ENCODE measurements at regions not wholly inside any gene's neighbourhood (a gene's known extent, or its start where the extent isn't known, plus 50 kb on each side); places are given as distances from the start of the nearest gene placed in this dataset.

- Histone ChIP-seq H3K36me3 (ENCODE audit: control insufficient read depth, insufficient read depth, low read length) (no peaks in the 10 kb centered on the region), H3K4me3 (ENCODE audit: insufficient read depth, low read depth, low read length, poor library complexity, severe bottlenecking) (no peak overlapping the region)
Observed at GRCh38 chr16:65172356-65172755, 50.5 kb upstream of the CDH11 start.

More at GRCh38 chr16:65172356-65172755, 50.5 kb upstream of the CDH11 start:
- H3K27me3 ChIP-seq (replicated peaks; ENCODE audit: control insufficient read depth, insufficient read depth, low read length, poor library complexity, severe bottlenecking), result no peaks in the 10 kb centered on the region
- no peaks in the 10 kb centered on the region for H3K4me1 ChIP-seq (ENCODE audit: control insufficient read depth, insufficient read depth, low read length, poor library complexity, severe bottlenecking)
- no peak for DNase-seq
- H3K9me3 ChIP-seq (ENCODE audit: control insufficient read depth, low read length), result no peaks in the 10 kb centered on the region
- H3K27ac ChIP-seq (ENCODE audit: insufficient read depth, low read length, poor library complexity, severe bottlenecking), result no peak overlapping the region
